ENCODE measurements at regions not wholly inside any gene's neighbourhood (a gene's known extent, or its start where the extent isn't known, plus 50 kb on each side); places are given as distances from the start of the nearest gene placed in this dataset.
A peak's percentile ranks its signal among the peaks of the same experiment; 100 is the strongest.
"Not testable (repeated sequence)": the region's sequence is repeated elsewhere in the genome, so short reads cannot be mapped to it uniquely, and the experiment has no call there.

DNA sequence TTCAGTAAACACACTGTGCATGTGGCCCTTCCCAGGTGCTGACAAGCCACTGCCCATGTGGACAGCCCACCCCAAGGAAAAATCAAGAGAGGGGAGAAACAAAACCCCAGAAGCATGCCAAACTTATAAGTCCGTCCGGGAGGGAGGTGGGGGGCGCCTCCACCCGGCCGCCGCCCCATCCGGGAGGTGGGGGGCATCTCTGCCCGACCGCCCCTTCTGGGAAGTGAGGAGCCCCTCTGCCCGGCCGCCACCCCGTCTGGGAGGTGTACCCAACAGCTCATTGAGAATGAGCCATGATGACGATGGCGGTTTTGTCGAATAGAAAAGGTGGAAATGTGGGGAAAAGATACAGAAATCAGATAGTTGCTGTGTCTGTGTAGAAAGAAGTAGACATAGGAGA is 53.8 kb upstream of the C2CD4B start:
- no peak for DNase-seq (ENCODE audit: low read depth)

DNA sequence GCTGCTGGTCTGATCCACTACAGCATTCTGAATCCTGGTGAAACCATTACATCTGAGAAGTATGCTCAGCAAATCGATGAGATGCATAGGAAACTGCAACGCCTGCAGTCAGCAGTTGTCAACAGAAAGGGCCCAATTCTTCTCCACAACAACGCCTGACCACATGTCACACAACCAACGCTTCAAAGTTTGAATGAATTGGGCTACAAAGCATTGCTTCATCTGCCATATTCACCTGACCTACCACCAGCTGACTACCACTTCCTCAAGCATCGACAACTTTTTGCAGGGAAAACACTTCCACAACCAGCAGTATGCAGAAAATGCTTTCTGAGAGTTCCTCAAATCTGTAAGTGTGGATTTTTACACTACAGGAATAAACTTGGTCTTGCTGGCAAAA is 54.7 kb upstream of the C2CD4B start:
- no peak for DNase-seq (ENCODE audit: low read depth)

DNA sequence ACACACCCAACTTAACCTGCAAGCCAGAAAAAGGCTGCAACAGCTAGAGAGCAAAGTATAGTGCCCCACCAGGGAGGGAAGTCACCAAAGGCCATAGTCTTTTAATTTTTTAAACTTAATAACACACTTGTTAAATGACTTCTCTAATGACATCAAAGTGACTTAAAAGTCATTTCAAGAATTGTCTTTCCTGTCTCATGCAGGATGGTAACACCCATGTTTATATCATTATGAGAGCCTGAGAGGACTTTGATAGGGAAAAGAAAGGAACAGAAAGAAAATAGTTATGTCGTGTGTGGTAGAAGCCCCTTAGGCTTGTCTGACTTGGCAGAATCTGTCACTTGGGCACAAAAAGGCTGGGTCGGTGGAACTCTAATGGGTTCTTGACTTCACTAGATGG is 57.9 kb upstream of the C2CD4B start:
- no peak for DNase-seq (ENCODE audit: low read depth)

GRCh38 chr15:62228604-62229003 is 63.5 kb upstream of the C2CD4B start:
- DNase-seq (ENCODE audit: low read depth), result no peak

DNA sequence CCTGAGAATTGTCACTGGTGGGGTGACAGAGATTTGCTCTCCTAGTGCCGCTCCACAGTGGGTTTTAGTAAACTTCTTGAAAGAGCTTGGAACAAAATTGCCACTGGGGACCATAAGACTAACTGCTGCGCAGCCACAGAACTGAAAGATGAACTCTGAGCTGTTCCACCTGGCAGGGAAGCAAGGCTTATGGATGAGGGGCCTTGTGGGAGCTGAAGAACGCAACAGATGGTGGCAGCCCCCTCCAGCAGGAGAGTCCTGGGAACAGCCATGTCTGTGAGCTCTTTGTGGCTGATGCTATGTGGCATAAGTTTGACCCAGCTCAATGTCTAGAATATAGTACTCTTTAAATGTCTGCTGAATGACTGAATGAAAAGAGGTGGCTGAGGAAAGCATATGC is 66.8 kb upstream of the C2CD4B start:
- no peak for DNase-seq (ENCODE audit: low read depth)

GRCh38 chr15:62240121-62241096 is 75.3 kb upstream of the C2CD4B start:
- no peak for DNase-seq (ENCODE audit: low read depth)

- DNase-seq (ENCODE audit: low read depth), result no peak
Measured at GRCh38 chr15:62241135-62241770, 76.2 kb upstream of the C2CD4B start.

- no peak for DNase-seq (ENCODE audit: low read depth)
Measured at GRCh38 chr15:62242999-62243398, 77.9 kb upstream of the C2CD4B start.

GRCh38 chr15:62244762-62245161 is 79.7 kb upstream of the C2CD4B start:
- no peak for DNase-seq (ENCODE audit: low read depth)

DNA sequence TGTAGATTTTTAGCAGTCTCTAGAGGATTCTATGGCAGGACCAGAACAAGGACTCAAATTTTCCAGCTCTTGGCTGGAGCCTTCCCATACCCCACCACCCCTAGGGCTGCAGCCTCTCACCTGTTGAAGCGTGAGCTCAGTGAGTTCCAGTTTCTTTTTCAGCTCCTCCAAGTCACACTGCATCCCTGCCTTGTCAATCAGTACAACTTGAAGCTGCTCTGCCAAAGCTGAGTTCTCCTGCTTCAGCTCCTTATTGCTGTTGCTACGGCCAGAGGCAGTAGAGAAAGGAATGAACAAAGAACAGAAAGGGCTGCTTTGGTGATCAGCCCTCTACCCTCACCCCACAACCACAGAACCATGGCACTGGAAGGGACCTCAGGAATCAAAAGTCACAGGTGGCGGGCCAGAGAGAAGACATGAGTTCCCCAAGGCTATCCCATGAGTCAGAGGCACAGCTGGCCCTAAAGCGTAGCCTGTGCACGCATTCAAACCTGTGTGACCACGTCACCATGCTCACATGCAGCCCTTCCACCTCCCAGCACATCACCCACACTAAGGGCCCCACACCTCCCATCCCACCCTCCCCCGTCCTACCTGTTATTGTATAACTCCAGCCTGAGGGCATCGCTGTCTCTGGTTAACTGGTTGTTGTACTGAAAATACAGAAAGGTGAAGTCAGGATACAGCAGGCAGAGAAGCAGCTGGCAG is 83.3 kb upstream of the C2CD4B start:
- DNase-seq (ENCODE audit: low read depth), result no peak

- DNase-seq (ENCODE audit: low read depth), result no peak
Measured at GRCh38 chr15:62249501-62249900, 84.4 kb upstream of the C2CD4B start.

- DNase-seq (ENCODE audit: low read depth), result no peak
Measured at GRCh38 chr15:62250186-62250585, 85.1 kb upstream of the C2CD4B start.

GRCh38 chr15:62250978-62251377 is 85.9 kb upstream of the C2CD4B start:
- DNase-seq (ENCODE audit: low read depth), result no peak

- no peak for DNase-seq (ENCODE audit: low read depth)
Measured at GRCh38 chr15:62253294-62253693, 88.2 kb upstream of the C2CD4B start.

- DNase-seq (ENCODE audit: low read depth), result peak; percentile 50
Measured at GRCh38 chr15:62254137-62254934, 89.3 kb upstream of the C2CD4B start.

- not testable (repeated sequence) for DNase-seq (ENCODE audit: low read depth)
Measured at GRCh38 chr15:62256430-62256829, 91.3 kb upstream of the C2CD4B start.

- no peak for DNase-seq (ENCODE audit: low read depth)
Measured at GRCh38 chr15:62257996-62258521, 93.0 kb upstream of the C2CD4B start.

DNA sequence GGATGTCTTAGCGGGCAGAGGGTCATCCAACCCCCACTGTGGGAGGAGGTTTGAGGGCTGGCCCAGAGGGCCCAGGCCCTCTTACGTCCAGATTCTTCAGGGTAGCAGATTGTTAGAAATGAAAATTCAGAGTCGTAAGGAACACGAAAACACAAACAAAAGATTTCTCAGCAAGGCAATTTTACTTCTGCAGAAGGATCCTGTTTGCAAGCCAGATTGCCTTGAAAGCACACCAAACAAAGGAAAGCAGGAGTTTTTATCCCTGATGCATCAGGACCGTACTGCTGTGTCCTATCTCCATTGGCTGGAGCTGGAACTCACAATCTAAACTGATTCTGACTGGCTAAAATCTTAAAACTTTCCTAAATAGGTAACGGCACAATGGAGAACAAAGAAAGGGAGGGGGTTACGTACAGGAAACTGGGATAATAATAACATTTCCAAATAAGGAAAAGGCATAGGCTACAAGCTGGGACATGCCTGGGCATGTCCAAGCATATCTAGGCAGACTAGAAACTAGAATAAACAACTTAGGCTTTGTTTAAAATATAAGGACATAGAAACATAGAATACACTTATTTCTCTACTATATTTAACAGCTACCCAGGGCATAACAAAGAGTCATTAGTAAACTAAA is 97.3 kb upstream of the C2CD4B start:
- no peak for DNase-seq (ENCODE audit: low read depth)

DNA sequence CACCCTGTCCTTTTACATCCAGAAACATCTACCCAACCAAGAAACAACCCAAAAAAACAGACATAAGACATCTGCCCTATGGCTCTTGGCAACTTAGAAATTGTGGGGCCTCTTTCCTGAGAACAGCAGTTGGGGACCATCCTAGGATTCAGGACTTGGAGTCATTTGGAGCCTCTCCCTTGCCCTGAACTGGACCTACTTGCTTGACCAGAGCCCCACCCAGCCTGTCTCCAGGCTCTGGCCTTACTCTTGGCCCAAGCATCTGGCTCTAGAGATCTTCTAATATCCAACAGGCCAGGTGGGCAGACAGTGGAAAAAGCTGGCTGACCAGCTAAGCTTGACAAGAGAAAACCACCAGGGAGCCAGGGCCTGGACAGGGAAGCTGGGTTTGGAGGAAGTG is 99.1 kb upstream of the C2CD4B start:
- DNase-seq (ENCODE audit: low read depth), result no peak

DNA sequence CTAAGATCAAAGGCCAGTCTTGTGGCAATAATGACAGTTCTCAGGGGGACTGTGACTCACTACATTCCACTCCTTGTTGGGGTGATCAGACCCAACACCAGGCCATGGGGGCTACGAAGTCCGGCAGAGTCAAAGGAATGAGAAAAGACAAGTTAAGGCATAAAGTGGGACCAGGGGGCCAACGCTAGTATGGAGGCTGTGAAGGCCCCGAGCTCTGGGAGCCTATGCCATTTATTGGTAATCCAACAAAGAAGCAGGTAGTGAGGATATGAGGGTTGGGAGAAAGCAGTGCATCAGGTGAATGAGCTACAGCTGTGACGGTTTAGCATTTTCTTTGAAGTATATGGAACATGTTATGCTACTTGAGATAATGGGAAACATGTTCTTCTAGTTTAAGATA is 104.4 kb upstream of the C2CD4B start:
- no peak for DNase-seq (ENCODE audit: low read depth)

DNA sequence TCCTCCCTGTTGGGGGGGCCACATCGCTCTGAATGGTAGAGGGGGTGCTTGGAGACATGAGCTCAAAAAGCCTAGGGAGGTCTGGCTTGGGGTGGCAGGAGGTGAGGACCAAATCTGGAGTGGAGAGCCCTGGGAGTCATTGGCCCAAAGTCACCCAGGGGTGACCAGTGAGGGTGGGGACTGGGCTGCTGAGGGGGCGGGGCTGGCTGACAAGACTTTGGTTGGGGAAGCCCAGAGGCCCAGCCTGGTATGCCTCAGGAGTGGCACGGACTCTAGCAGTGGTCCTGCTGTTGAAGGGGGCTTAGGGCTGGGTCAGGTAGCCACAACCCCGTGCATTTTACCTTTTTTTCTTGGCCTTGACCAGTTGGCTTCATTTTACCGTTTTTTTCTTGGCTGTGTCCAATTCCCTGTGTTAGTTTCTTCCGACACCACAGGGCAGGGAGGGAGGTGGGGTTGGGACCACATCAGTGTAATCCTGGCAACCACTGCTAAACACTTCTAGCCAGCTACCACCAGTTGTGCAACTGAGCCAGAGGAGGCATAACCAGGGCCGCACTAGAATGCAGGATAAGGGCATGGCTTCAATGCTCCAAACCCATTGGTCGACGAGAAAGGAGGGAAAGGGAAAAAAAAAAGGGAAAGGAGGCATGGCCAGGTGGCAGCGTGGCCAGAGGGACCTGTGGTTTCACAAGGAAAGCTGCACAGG is 105.3 kb upstream of the C2CD4B start:
- no peak for DNase-seq (ENCODE audit: low read depth)

Measured in activated T-cell treated with anti-CD3 and anti-CD28 coated beads for 1 hour (primary cell).